ENCODE measurements at regions not wholly inside any gene's neighbourhood (a gene's known extent, or its start where the extent isn't known, plus 50 kb on each side); places are given as distances from the start of the nearest gene placed in this dataset.

- DNase-seq (ENCODE audit: low read depth): no peak
These were observed 135.4 kb downstream of the ADAMTS15 start for GRCh38 chr11:130583801-130584211.

DNA sequence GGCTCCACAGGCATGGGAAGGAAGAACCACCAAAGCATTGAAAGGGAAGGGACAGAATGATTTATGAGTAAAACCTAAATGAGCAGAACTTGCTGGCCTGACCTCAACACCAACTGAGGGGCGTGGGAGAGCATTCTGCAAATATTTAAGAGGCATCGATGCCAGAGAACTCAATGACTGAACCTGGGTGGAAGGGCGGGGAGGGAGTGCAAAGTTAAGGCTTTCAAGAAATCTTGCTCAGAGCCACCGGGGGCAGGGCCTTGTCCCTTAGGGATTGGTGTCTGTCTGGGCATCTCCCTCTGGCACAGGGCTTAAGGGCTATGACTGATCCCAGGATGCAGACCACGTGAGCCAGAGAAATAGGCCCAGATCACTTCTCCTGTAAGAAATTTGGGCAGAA lies 137.1 kb downstream of the ADAMTS15 start:
- DNase-seq (ENCODE audit: low read depth): peak; percentile 47

DNA sequence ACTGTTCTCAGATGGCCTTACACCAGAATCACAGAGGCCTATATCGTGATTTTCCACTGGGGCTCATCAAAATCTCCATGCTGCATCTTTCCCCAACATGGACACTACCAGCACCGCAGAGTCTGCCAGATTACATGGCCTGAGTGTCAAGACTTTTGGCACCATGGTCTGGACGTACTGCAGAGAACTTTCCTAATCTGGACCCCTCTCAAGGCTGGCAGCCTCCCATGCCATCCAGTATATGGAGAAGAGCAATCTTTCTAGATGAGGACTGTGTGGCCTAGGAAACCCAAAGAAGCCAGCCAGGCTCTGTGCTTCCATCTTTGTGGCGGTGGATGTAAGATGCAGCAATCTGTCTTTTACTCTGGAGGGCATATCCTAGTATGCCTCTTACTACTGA lies 139.2 kb downstream of the ADAMTS15 start:
- no peak for DNase-seq (ENCODE audit: low read depth)

GRCh38 chr11:130588471-130588870 lies 140.0 kb downstream of the ADAMTS15 start:
- no peak for DNase-seq (ENCODE audit: low read depth)

DNA sequence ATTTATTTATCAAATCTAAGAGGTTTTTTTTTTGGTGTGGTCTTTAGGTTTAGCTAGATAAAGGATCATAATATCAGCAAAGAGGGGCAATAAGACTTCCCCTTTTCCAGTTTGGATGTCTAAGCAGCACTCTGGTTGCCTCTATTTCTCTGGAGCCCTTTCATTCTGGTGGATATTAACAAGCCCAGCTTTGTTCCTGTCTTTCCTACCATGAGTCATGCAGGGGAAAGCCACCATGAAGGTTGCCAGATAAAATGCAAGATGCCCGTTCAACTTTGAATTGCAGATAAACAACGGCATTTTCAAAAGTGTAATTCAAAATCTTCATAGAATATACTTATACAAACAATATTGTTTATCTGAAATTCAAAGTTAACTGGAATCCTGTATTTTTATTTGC lies 143.6 kb downstream of the ADAMTS15 start:
- DNase-seq (ENCODE audit: low read depth): no peak

- DNase-seq (ENCODE audit: low read depth): no peak
These were observed 144.6 kb downstream of the ADAMTS15 start for GRCh38 chr11:130593064-130593463.

- no peak for DNase-seq (ENCODE audit: low read depth)
These were observed 150.0 kb downstream of the ADAMTS15 start for GRCh38 chr11:130598433-130598832.

DNA sequence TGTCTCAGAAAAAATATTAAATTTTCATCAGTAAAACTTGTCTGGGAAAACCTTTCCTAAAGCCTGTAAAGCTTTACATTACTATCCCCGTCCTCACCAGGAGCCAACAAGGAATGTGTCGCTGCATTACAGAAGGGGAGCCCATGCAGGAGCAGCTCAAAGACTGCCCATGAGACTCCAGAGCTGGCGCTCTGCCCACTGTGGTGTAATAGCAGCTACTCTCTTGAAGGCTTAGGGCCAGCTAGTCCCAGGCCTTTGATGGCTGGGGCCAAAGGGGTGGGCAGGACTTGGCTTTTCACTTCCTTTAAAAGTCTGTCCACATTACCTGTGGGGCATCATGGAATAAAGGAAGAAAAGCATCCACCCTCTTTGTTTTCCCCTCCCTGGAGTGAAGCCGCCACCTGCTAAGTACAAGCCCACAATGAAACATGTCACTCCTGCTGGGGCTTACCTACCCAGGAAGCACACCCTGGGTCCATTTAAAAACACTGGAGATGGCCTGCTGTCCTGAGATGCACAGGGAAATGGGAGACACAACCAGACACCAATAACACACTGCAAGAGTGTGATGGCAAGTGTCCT lies 150.7 kb downstream of the ADAMTS15 start:
- DNase-seq (ENCODE audit: low read depth): no peak

DNA sequence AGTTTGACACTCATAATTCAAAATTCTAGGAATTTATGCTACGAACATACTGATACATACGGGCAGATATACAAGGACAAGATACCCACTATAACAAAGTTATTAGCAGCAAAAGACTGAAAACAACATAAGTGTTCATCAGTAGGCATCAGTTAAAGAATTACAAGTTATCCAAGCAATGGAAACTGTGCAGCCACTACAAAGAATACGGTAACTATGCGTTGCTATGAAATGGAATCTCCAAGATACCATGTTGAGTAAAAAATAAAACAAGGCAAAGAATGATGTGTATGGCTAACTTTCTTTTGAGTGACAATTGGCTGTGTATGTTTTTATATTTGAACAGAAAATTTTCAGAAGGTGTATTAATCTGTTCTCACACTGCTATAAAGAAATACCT lies 151.7 kb downstream of the ADAMTS15 start:
- DNase-seq (ENCODE audit: low read depth): no peak

- no peak for DNase-seq (ENCODE audit: low read depth)
These were observed 152.2 kb downstream of the ADAMTS15 start for GRCh38 chr11:130600616-130601015.

DNA sequence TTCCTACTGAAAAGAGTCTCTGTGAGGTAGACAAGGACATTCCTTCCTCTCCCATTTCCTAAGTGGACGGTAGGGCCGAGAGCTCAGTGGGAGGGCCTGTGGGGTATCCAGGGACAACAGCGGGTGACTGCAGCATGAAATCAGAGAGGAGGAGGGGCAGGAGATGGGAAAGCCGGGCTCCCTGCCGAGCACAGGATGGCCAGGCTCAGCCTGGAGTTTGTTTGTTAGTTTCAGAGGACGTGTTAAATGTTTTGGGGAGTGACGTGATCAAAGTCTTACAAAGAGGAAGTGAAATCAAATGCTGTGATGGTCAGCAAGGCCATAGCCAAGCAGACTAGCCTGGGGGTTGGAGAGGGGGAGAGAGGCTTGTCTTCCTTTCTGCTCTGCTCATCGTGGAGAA lies 152.7 kb downstream of the ADAMTS15 start:
- DNase-seq (ENCODE audit: low read depth): peak; percentile 36

DNA sequence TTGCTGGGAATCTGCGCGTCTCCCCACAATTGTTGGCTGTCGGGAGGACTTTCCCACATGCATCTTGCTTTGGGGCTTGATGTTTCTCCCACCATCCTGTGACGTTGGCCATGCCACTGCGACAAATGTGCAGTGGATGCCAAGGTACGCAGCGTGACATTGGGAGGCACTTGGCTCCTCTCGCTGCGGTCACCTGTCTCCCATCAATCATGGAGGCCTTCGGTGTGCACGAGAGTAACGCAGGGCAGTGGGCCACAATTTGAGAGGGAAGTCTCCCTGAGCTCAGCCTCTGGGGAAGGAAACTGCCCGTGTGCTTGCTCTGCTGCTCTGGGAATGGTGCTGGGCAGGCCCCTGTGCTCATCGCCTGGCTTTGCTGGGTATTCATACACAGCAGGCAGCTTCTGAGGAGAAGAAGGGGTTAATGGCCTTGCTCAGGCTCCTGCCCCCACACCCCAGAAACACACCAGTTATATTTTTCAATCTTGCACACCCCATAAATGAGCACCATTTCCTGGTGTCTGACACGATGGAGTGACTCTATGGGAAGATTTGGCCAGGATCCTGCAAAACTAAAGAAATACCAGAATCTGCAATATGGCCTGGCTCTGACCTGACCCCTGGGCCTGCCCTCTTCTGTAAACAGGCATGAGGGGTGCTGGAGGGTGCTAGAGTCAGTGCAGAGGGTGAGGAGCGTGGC lies 153.5 kb downstream of the ADAMTS15 start:
- DNase-seq (ENCODE audit: low read depth): no peak

DNA sequence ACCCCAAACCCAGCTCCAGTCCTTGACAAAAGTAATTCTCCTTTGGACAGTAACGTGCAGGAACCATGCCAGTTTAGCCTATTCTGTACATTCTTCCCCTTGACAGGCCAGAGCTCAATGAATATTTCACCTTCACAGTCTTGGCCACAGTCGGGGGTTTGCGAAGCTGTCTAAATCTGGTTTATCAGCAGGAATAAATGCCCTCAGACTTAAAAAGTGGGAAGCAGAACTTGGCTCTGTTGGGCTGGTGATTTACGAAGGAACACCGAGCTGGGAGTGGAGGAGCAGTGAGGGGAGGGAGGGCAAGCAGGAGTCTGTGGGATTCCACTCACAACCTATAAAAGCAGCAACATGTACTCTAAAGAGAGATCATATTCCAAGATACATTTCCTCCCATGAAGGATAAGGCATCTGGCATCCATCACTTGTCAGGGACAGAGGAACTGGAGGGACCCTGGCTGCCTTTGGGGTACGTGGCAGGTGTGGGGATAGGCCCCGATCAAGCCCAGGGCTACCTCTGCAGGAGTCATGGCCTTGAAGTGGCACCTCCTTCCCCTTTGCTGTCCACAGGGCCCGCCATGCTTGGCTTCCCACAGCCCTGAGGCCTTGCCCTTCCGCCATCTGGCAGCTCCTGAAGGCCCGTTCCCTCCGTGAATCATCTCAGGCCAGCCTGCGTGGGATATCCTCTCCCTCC lies 154.3 kb downstream of the ADAMTS15 start:
- DNase-seq (ENCODE audit: low read depth): no peak

DNA sequence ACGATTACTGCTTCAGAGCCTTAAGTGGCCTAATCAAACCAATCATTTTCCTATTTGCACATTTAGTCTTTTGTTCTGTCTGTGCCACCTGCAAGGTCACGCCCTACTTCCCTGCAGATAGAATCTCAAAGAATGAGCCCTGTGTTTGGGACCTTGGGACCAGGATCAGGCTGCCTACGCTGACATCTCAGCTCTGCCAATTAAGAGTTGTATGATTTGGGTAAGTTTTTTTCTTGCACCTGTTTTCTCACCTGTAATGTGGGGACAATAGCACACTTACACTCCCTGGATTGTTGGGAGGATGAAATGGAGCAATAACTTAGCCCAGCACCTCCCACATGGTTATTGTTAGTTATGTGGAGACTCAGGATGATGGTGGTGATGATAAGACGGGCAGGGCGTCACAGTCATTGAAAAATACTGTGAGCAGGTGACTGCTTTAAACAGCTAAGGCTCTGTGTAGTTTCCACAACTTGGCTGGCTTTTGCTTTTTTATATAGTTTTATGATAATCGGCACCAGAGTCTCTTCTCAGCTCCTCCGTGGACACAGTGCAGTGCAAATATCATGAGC lies 155.0 kb downstream of the ADAMTS15 start:
- DNase-seq (ENCODE audit: low read depth): no peak

DNA sequence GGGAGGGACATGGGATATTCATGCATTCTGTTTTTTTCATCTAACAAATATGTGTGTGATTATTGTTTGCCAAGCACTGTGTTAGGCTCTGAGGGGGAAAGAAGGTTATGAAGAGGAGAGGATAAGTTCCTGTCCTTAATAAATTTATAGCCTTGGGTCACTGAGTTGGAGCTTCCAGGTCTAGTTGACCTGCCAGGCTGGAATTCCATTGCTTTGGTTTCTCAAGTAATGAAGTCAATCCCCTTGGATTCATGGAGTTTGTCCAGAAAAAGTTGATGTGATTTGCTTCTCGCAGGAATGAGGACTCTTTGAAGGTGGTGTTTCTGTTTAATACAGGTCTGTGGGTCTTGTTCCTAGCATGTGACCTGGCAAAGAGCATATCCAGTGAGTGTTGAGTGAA lies 156.2 kb downstream of the ADAMTS15 start:
- DNase-seq (ENCODE audit: low read depth): no peak

DNA sequence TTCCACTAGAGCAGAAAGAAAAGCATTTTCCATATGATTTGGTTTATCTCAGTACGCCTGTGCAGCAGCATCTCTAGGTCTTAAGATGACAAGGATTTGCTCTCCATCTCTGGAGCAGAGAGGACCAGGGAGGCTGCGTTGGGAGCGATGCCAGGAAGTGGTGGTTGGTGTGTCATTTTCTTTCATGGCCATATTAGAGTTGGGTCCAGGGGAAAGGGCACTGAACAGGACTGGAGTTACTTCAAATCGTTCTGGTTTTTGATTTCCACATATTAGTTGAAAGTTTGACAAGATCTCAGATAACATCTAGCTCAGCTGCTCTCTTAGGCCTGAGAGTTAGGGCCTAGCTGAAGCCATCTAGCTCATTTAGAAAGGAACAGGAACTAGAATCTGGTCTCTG lies 157.7 kb downstream of the ADAMTS15 start:
- DNase-seq (ENCODE audit: low read depth): peak; percentile 23

GRCh38 chr11:130606781-130607511 lies 158.5 kb downstream of the ADAMTS15 start:
- DNase-seq (ENCODE audit: low read depth): peak; percentile 44

DNA sequence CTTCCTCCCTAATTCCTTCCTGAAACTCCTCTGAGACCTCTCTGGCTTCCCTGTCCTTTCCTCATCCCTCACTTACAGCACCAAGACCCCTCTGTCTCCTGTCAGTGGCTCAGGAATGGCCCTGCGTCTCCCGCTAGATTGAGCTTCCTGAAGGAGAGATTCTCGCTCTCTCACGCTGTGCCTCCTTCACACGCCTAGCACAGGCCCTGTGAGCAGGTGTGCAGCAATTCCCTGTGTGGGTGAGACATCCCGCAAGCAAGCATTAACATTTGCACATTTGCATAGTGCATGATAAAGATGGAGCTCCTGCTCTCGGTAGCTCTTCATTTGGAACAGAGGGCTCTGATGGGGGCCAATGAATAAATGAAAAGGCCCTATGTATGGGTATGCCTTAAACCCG lies 159.8 kb downstream of the ADAMTS15 start:
- DNase-seq (ENCODE audit: low read depth): no peak

GRCh38 chr11:130609121-130610035 lies 160.9 kb downstream of the ADAMTS15 start:
- no peak for DNase-seq (ENCODE audit: low read depth)

- DNase-seq (ENCODE audit: low read depth): peak; percentile 68
These were observed 163.4 kb downstream of the ADAMTS15 start for GRCh38 chr11:130611791-130612251.
